NT2/D1 (cell line): ENCODE measurements at regions not wholly inside any gene's neighbourhood (a gene's known extent, or its start where the extent isn't known, plus 50 kb on each side); places are given as distances from the start of the nearest gene placed in this dataset.

Source experiments
- SUZ12 ChIP-seq: IDR thresholded peaks from 2 replicates; pipeline ENCODE4 v1.6.1; 2011; ENCODE audit not compliant: insufficient read length, insufficient read depth; ENCODE audit errors: extremely low read depth
- YY1 ChIP-seq: IDR thresholded peaks from 2 replicates; pipeline ENCODE4 v1.6.1; 2011; ENCODE audit not compliant: insufficient read length, insufficient read depth
- ZNF274 ChIP-seq: IDR thresholded peaks from 2 replicates; pipeline ENCODE4 v1.6.1; 2011; ENCODE audit warnings: mild to moderate bottlenecking, low read depth, low read length

GRCh38 chr10:107391901-107392300 is 227.4 kb upstream of the SORCS1 start:
- TF ChIP-seq YY1: no peak
- TF ChIP-seq ZNF274: no peak
- no peak for TF ChIP-seq SUZ12
